ENCODE measurements at regions not wholly inside any gene's neighbourhood (a gene's known extent, or its start where the extent isn't known, plus 50 kb on each side); places are given as distances from the start of the nearest gene placed in this dataset.
"Not testable (repeated sequence)": the region's sequence is repeated elsewhere in the genome, so short reads cannot be mapped to it uniquely, and the experiment has no call there.

GRCh38 chr4:52507774-52508173, 151.3 kb downstream of the USP46 start:
- H3K4me1 Mint-ChIP-seq, result no peaks in the 10 kb centered on the region
- no peak overlapping the region for H3K4me3 Mint-ChIP-seq
- DNase-seq (no peak), ATAC-seq (ENCODE audit: low read depth) (no peak)
- ChIA-PET CTCF (no interaction called here), POLR2A (no interaction called here)
- H3K36me3 Mint-ChIP-seq (ENCODE audit: low read depth), result no peaks in the 10 kb centered on the region
- H3K9me3 Mint-ChIP-seq, result no peaks in the 10 kb centered on the region
- H3K27me3 Mint-ChIP-seq, result peaks cover 3% of the 10 kb centered on the region
- no peak overlapping the region for H3K27ac Mint-ChIP-seq
- TF ChIP-seq CTCF (IDR thresholded peaks at IDR 0.05), result no peak
- intact Hi-C loops (cut with micrococcal nuclease), result no loop called here

GRCh38 chr4:52510939-52511565, 148.0 kb downstream of the USP46 start:
- ChIA-PET CTCF (no interaction called here), POLR2A (no interaction called here)
- no peaks in the 10 kb centered on the region for H3K36me3 Mint-ChIP-seq (ENCODE audit: low read depth)
- intact Hi-C loops (cut with micrococcal nuclease), result no loop called here
- no peak for ATAC-seq (ENCODE audit: low read depth)
- H3K27me3 Mint-ChIP-seq, result no peaks in the 10 kb centered on the region
- DNase-seq, result no peak
- H3K4me1 Mint-ChIP-seq, result no peaks in the 10 kb centered on the region
- no peak overlapping the region for H3K4me3 Mint-ChIP-seq
- TF ChIP-seq CTCF (IDR thresholded peaks at IDR 0.05), result no peak
- H3K9me3 Mint-ChIP-seq, result peaks cover 2% of the 10 kb centered on the region
- H3K27ac Mint-ChIP-seq, result no peak overlapping the region

GRCh38 chr4:52511825-52512224, 147.3 kb downstream of the USP46 start:
- POLR2A ChIA-PET, result no interaction called here
- no peak overlapping the region for H3K27ac Mint-ChIP-seq
- peaks cover 3% of the 10 kb centered on the region for H3K27me3 Mint-ChIP-seq
- CTCF ChIA-PET, result no interaction called here
- DNase-seq (no peak), ATAC-seq (ENCODE audit: low read depth) (no peak)
- peaks cover 5% of the 10 kb centered on the region for H3K9me3 Mint-ChIP-seq
- H3K4me3 Mint-ChIP-seq, result no peak overlapping the region
- H3K4me1 Mint-ChIP-seq, result no peaks in the 10 kb centered on the region
- no peaks in the 10 kb centered on the region for H3K36me3 Mint-ChIP-seq (ENCODE audit: low read depth)
- TF ChIP-seq CTCF (IDR thresholded peaks at IDR 0.05), result no peak
- intact Hi-C loops (cut with micrococcal nuclease), result no loop called here

GRCh38 chr4:52512291-52512690, 146.8 kb downstream of the USP46 start:
- intact Hi-C loops (cut with micrococcal nuclease), result no loop called here
- POLR2A ChIA-PET, result no interaction called here
- H3K36me3 Mint-ChIP-seq (ENCODE audit: low read depth), result no peaks in the 10 kb centered on the region

GRCh38 chr4:52522093-52522492, 137.0 kb downstream of the USP46 start:
- intact Hi-C loops (cut with micrococcal nuclease); H3K4me3 Mint-ChIP-seq; POLR2A ChIA-PET; DNase-seq; H3K27me3 Mint-ChIP-seq; H3K9me3 Mint-ChIP-seq; H3K36me3 Mint-ChIP-seq (ENCODE audit: low read depth); H3K4me1 Mint-ChIP-seq; CTCF ChIA-PET; H3K27ac Mint-ChIP-seq; ATAC-seq (ENCODE audit: low read depth): not testable (repeated sequence)

More at GRCh38 chr4:52512291-52512690, 146.8 kb downstream of the USP46 start:
- no peak for TF ChIP-seq CTCF (IDR thresholded peaks at IDR 0.05)
- DNase-seq (no peak), ATAC-seq (ENCODE audit: low read depth) (no peak)
- Mint-ChIP-seq H3K4me3 (no peak overlapping the region), H3K27ac (no peak overlapping the region), H3K4me1 (no peaks in the 10 kb centered on the region), H3K27me3 (peaks cover 3% of the 10 kb centered on the region), H3K9me3 (peaks cover 5% of the 10 kb centered on the region)
- CTCF ChIA-PET, result no interaction called here

GRCh38 chr4:52529983-52530382, 129.1 kb downstream of the USP46 start:
- no peaks in the 10 kb centered on the region for H3K36me3 Mint-ChIP-seq (ENCODE audit: low read depth)
- peaks cover 11% of the 10 kb centered on the region for H3K9me3 Mint-ChIP-seq
- no peak overlapping the region for H3K4me3 Mint-ChIP-seq
- no peak for ATAC-seq (ENCODE audit: low read depth)
- H3K4me1 Mint-ChIP-seq, result no peaks in the 10 kb centered on the region
- no peak overlapping the region for H3K27ac Mint-ChIP-seq
- ChIA-PET CTCF (no interaction called here), POLR2A (no interaction called here)
- no peak for DNase-seq
- TF ChIP-seq CTCF (IDR thresholded peaks at IDR 0.05), result no peak
- peaks cover 4% of the 10 kb centered on the region for H3K27me3 Mint-ChIP-seq
- intact Hi-C loops (cut with micrococcal nuclease), result no loop called here
